ENCODE measurements at regions not wholly inside any gene's neighbourhood (a gene's known extent, or its start where the extent isn't known, plus 50 kb on each side); places are given as distances from the start of the nearest gene placed in this dataset.
A peak's percentile ranks its signal among the peaks of the same experiment; 100 is the strongest.

DNA sequence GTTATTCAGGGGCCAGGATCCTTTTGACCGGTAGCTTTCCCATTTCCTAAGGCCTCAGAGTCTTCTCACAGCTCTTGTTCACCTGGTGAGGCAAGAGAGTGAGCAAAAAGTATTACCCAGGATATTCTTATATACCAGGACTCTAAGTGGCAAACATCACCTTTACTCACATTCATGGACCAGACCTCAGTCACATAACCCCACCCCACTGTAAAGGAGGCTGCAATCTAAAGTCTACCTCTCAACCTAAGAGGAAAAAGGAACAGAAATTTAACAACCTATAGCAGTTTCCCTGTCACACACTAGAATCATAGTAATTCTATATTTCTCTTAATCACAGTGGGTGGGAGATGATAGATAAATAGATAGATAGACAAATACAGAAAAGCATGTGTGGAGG, 176.0 kb upstream of the PTPRZ1 start:
- CTCF ChIA-PET, result no interaction called here
- TF ChIP-seq, protein P1, sequence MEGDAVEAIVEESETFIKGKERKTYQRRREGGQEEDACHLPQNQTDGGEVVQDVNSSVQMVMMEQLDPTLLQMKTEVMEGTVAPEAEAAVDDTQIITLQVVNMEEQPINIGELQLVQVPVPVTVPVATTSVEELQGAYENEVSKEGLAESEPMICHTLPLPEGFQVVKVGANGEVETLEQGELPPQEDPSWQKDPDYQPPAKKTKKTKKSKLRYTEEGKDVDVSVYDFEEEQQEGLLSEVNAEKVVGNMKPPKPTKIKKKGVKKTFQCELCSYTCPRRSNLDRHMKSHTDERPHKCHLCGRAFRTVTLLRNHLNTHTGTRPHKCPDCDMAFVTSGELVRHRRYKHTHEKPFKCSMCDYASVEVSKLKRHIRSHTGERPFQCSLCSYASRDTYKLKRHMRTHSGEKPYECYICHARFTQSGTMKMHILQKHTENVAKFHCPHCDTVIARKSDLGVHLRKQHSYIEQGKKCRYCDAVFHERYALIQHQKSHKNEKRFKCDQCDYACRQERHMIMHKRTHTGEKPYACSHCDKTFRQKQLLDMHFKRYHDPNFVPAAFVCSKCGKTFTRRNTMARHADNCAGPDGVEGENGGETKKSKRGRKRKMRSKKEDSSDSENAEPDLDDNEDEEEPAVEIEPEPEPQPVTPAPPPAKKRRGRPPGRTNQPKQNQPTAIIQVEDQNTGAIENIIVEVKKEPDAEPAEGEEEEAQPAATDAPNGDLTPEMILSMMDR (IDR thresholded peaks at IDR 0.05), result no peak
- TF ChIP-seq, protein P2, sequence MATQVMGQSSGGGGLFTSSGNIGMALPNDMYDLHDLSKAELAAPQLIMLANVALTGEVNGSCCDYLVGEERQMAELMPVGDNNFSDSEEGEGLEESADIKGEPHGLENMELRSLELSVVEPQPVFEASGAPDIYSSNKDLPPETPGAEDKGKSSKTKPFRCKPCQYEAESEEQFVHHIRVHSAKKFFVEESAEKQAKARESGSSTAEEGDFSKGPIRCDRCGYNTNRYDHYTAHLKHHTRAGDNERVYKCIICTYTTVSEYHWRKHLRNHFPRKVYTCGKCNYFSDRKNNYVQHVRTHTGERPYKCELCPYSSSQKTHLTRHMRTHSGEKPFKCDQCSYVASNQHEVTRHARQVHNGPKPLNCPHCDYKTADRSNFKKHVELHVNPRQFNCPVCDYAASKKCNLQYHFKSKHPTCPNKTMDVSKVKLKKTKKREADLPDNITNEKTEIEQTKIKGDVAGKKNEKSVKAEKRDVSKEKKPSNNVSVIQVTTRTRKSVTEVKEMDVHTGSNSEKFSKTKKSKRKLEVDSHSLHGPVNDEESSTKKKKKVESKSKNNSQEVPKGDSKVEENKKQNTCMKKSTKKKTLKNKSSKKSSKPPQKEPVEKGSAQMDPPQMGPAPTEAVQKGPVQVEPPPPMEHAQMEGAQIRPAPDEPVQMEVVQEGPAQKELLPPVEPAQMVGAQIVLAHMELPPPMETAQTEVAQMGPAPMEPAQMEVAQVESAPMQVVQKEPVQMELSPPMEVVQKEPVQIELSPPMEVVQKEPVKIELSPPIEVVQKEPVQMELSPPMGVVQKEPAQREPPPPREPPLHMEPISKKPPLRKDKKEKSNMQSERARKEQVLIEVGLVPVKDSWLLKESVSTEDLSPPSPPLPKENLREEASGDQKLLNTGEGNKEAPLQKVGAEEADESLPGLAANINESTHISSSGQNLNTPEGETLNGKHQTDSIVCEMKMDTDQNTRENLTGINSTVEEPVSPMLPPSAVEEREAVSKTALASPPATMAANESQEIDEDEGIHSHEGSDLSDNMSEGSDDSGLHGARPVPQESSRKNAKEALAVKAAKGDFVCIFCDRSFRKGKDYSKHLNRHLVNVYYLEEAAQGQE (IDR thresholded peaks at IDR 0.05; ENCODE audit: insufficient read depth in 1 of 2, low read depth in 2 of 2, low read length in 1 of 2), result no peak
- TF ChIP-seq SIN3A (IDR thresholded peaks at IDR 0.05; ENCODE audit: borderline replicate concordance, insufficient read depth, low read depth, low read length) (no peak), POLR2AphosphoS5 (IDR thresholded peaks at IDR 0.05; ENCODE audit: low read depth, low read length) (no peak), TCF7L2 (IDR thresholded peaks at IDR 0.05; ENCODE audit: low read depth, low read length) (no peak)
- no peaks in the 10 kb centered on the region for H3K9me3 ChIP-seq (ENCODE audit: control insufficient read depth, insufficient read depth, low read depth, low read length)
- intact Hi-C loops (cut with micrococcal nuclease; ENCODE audit: unreplicated experiment) (no loop called here), in situ Hi-C loops (cut with HindIII; ENCODE audit: low pct_unique_long_range_greater_than_20kb, low sequenced_read_pairs) (no loop called here)
- POLR2A ChIA-PET, result no interaction called here
- no peaks in the 10 kb centered on the region for H3K27me3 ChIP-seq (ENCODE audit: control insufficient read depth, insufficient read depth, low read length)
- H3K4me3 ChIP-seq (ENCODE audit: low read depth in 2 of 2, low read length in 2 of 2), result no peak overlapping the region
- DNase-seq (ENCODE audit: low read depth, low spot score) (no peak), ATAC-seq (no peak)
- H3K36me3 ChIP-seq (ENCODE audit: control insufficient read depth, insufficient read depth, low read length), result no peaks in the 10 kb centered on the region
- H3K4me1 ChIP-seq (ENCODE audit: control insufficient read depth, insufficient read depth, low read length), result no peaks in the 10 kb centered on the region
- no TSS peak for BruUV-seq (replicated peaks)
- H3K27ac ChIP-seq (ENCODE audit: low read length), result no peak overlapping the region

DNA sequence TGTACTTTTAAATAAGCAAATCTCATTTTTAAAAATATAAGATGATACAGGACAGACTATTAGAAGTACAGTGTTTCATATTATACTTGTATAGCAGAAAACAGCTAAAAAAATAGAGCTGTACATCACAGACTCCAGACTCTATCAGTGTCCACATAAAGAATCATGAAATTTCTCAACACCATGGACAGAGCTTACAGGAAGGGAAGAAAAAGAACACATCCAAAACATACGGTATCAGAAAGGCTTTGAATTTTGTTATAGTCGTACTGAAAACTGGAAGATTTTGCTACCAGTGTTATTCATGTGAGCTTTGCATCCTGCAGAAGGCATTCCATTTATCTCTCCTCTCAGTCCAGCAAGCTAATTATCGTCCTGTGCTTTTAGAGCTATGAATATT, 183.2 kb upstream of the PTPRZ1 start:
- CTCF ChIA-PET, result no interaction called here
- intact Hi-C loops (cut with micrococcal nuclease; ENCODE audit: unreplicated experiment), result no loop called here
- TF ChIP-seq, protein P2 (IDR thresholded peaks at IDR 0.05; ENCODE audit: insufficient read depth in 1 of 2, low read depth in 2 of 2, low read length in 1 of 2), result peak in 1 of 2 experiments; percentile 62; a peak in 2 of 4 replicates
- TF ChIP-seq, protein P1 (IDR thresholded peaks at IDR 0.05), result no peak
- H3K36me3 ChIP-seq (ENCODE audit: control insufficient read depth, insufficient read depth, low read length), result no peaks in the 10 kb centered on the region
- H3K4me1 ChIP-seq (ENCODE audit: control insufficient read depth, insufficient read depth, low read length), result no peaks in the 10 kb centered on the region
- ATAC-seq, result no peak
- H3K4me3 ChIP-seq (ENCODE audit: low read depth in 2 of 2, low read length in 2 of 2), result no peak overlapping the region
- H3K27me3 ChIP-seq (ENCODE audit: control insufficient read depth, insufficient read depth, low read length), result no peaks in the 10 kb centered on the region
- DNase-seq (ENCODE audit: low read depth, low spot score), result no peak
- H3K9me3 ChIP-seq (ENCODE audit: control insufficient read depth, insufficient read depth, low read depth, low read length), result no peaks in the 10 kb centered on the region
- in situ Hi-C loops (cut with HindIII; ENCODE audit: low pct_unique_long_range_greater_than_20kb, low sequenced_read_pairs), result no loop called here
- BruUV-seq (replicated peaks), result no TSS peak
- POLR2A ChIA-PET, result no interaction called here
- H3K27ac ChIP-seq (ENCODE audit: low read length), result no peak overlapping the region
